ENCODE measurements at regions not wholly inside any gene's neighbourhood (a gene's known extent, or its start where the extent isn't known, plus 50 kb on each side); places are given as distances from the start of the nearest gene placed in this dataset.

DNA sequence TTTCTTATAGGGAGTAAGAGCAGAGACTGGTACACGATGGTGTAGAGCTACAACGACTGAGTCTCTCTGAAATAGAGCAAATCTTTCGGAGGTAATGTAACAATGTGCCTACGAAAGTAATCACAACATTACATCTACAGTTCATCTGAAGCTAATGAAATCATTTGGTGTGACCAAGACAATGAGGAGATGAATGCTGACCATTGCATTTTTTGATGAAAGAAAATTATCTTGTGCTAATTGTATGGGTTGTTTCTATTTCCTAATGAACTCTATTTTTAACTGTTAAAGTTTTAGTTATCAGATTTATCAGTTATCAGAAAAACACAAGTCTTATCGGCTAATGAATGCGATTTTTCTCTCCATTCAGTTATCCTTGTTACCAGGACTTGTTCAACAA, 913.4 kb downstream of the SLITRK6 start:
- TF ChIP-seq, protein P1, sequence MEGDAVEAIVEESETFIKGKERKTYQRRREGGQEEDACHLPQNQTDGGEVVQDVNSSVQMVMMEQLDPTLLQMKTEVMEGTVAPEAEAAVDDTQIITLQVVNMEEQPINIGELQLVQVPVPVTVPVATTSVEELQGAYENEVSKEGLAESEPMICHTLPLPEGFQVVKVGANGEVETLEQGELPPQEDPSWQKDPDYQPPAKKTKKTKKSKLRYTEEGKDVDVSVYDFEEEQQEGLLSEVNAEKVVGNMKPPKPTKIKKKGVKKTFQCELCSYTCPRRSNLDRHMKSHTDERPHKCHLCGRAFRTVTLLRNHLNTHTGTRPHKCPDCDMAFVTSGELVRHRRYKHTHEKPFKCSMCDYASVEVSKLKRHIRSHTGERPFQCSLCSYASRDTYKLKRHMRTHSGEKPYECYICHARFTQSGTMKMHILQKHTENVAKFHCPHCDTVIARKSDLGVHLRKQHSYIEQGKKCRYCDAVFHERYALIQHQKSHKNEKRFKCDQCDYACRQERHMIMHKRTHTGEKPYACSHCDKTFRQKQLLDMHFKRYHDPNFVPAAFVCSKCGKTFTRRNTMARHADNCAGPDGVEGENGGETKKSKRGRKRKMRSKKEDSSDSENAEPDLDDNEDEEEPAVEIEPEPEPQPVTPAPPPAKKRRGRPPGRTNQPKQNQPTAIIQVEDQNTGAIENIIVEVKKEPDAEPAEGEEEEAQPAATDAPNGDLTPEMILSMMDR (IDR thresholded peaks at IDR 0.05; ENCODE audit: low read length): no peak
- no peak for TF ChIP-seq EZH2 (IDR thresholded peaks at IDR 0.05; ENCODE audit: borderline replicate concordance, low read length)
